ENCODE measurements at regions not wholly inside any gene's neighbourhood (a gene's known extent, or its start where the extent isn't known, plus 50 kb on each side); places are given as distances from the start of the nearest gene placed in this dataset.

DNA sequence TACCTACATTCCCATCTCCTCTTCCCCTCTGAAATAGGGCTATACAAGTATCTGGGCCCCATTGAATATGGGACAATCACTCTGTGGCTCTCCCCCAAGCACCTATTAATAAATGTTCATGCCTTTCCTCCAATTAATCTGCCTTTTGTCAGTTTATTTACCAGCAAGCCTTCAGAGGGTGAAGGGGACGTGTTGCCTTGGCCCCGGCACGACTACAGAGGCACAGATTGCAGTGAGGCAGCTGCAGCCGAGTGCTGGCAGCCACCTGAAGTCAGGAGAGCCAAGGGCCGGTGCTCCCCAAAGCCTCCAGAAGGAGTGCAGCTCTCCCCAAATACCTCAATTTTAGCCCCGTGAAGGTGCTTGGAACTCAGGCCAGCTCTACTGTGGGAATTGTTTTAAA, 580.9 kb upstream of the B3GAT1 start:
- TF ChIP-seq, protein P1, sequence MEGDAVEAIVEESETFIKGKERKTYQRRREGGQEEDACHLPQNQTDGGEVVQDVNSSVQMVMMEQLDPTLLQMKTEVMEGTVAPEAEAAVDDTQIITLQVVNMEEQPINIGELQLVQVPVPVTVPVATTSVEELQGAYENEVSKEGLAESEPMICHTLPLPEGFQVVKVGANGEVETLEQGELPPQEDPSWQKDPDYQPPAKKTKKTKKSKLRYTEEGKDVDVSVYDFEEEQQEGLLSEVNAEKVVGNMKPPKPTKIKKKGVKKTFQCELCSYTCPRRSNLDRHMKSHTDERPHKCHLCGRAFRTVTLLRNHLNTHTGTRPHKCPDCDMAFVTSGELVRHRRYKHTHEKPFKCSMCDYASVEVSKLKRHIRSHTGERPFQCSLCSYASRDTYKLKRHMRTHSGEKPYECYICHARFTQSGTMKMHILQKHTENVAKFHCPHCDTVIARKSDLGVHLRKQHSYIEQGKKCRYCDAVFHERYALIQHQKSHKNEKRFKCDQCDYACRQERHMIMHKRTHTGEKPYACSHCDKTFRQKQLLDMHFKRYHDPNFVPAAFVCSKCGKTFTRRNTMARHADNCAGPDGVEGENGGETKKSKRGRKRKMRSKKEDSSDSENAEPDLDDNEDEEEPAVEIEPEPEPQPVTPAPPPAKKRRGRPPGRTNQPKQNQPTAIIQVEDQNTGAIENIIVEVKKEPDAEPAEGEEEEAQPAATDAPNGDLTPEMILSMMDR (IDR thresholded peaks at IDR 0.05) = no peak
- no peak for TF ChIP-seq EP300 (IDR thresholded peaks at IDR 0.05)
